ENCODE measurements at regions not wholly inside any gene's neighbourhood (a gene's known extent, or its start where the extent isn't known, plus 50 kb on each side); places are given as distances from the start of the nearest gene placed in this dataset.

DNA sequence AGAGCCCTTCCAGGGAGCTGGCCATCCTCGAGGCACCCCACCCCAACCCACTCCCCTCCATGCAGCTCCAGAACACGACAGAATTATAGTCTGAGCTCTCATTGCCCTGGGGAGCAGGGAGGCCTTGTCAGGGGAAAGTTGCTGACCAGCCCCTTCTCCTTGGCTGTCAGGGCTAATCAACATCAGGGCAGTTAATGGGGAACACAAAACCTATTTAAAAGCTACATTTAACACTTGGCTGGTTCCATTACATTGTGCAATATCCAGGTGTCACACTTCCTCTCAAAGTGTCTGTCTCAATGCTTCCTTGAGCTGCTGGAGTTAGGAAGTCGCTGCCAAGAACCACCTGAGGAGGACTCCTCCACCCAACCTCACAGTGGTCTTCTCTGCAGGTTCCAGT lies 111.8 kb upstream of the GRIK3 start:
- TF ChIP-seq, protein P1, sequence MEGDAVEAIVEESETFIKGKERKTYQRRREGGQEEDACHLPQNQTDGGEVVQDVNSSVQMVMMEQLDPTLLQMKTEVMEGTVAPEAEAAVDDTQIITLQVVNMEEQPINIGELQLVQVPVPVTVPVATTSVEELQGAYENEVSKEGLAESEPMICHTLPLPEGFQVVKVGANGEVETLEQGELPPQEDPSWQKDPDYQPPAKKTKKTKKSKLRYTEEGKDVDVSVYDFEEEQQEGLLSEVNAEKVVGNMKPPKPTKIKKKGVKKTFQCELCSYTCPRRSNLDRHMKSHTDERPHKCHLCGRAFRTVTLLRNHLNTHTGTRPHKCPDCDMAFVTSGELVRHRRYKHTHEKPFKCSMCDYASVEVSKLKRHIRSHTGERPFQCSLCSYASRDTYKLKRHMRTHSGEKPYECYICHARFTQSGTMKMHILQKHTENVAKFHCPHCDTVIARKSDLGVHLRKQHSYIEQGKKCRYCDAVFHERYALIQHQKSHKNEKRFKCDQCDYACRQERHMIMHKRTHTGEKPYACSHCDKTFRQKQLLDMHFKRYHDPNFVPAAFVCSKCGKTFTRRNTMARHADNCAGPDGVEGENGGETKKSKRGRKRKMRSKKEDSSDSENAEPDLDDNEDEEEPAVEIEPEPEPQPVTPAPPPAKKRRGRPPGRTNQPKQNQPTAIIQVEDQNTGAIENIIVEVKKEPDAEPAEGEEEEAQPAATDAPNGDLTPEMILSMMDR (conservative IDR thresholded peaks at IDR 0.05 in 1 of 2, IDR thresholded peaks at IDR 0.05 in 1 of 2; ENCODE audit: extremely low read depth in 1 of 2, insufficient read depth in 1 of 2, low read depth in 1 of 2, low read length in 2 of 2) = no peak
- TF ChIP-seq EZH2 (IDR thresholded peaks at IDR 0.05; ENCODE audit: borderline replicate concordance, low read length) = no peak
